DMS114 treated with DMSO at 0.1 percent for 48 hours (cell line): ENCODE measurements at regions not wholly inside any gene's neighbourhood (a gene's known extent, or its start where the extent isn't known, plus 50 kb on each side); places are given as distances from the start of the nearest gene placed in this dataset.
"Not testable (repeated sequence)": the region's sequence is repeated elsewhere in the genome, so short reads cannot be mapped to it uniquely, and the experiment has no call there.

Source experiments
- DNase-seq: peaks from one replicate; lab custom pipeline; 2025; ENCODE audit not compliant: unreplicated experiment; lab: John Stamatoyannopoulos, UW

DNA sequence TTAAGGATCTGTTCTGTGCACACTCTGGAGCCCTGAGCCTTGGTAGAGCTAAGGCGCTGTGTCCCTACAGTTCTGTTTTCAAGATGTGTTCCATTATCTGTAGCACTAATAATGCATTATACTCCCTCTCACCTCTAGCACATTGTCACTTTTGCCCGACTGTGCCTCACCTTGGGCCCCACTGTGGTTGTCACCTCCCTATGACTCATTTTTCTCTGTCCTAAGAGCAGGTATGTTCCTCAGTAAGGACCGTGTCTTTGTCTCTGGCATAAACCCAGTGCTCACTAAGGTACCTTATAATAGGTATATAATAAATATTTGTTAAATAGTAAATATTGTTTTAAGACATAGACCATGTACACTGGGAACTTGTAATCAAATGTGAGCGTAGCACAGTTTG is 942.5 kb upstream of the CITED2 start:
- no peak for DNase-seq

DNA sequence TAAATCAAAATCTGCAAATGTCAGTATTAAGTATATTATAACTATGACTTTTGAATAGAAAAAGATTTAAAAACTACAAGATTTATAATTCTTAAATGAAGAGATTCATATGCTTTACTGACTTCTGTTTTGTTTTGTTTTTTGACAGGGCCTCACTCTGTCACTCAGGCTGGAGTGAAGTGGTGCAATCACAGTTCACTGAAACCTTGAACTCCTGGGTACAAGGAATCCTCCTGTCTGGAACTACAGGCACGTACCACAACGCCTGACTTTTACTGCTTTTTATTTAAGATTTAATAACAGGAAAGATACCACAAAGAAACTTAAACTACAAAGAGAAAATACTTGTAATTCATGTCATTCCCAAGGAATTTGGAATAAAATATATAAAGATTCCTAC is 940.2 kb upstream of the CITED2 start:
- DNase-seq = no peak

DNA sequence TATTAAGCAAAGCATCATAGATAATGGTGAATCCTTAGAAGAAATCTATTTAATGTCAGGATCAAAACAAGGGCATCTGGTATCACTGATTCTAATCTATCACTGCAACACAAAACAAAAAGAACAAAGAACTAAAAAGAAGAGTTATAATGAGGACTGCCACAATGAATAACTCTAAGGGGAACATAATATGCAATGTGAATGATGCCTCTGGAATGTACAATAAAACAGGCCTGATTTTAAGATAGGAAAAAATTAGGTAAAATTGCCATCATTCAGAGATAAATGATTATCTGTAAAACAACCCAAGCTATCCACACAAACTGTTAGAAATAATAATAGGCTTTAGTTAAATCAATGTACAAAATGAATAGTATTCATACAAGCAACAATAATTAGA is 936.7 kb upstream of the CITED2 start:
- DNase-seq = no peak

DNA sequence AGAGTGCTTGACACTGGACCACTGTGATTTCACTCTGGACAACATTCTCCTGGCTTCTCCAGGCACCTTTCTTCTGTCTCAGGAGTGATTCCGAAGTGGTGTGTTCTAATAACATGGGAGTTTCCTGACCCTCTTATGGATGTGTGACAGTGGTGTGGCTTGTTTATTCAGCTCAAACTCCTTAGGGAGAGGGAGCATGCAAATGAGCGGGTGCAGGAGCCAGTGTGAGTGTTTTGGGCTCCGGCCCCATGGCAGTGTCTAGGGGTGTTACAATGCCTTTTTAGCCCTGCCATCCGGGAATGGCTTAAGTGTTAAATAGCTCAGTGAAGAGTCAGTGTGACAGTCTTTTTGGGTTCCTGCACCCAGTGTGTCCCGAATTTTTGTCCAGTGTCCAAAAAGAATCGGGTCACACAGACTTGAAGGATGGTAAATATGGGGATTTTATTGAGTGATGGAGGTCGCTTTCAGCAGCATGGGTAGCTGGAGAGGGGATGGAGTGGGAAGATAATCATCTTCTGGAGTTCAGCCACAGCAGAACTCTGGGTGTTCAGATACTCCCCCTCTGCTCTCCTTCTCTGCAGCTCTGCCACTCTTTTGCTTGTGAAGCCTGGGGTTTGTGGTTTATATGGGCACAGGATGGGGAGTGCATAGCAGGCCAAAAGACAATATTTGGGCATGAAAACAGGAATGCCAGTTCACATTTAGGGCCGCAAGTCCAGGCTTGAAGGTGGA is 928.9 kb upstream of the CITED2 start:
- DNase-seq = no peak

DNA sequence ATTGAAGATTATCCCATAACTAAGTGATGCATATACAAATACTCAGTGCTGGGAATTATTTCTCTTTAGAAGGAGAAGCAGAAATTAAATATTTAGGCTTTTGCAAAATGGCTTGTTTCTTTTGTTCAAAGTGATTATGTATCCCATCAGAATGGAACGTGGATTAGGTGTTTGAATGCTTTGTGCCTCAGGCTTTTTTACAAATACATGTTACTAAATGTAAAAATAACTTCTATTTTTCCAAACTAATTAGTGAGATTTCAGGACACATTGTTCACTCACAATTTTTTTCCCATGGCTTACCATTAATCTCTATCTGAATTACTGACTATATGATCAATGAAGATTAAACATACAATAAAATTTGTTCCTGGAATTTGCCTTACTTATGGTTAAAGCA is 925.9 kb upstream of the CITED2 start:
- DNase-seq = no peak

DNA sequence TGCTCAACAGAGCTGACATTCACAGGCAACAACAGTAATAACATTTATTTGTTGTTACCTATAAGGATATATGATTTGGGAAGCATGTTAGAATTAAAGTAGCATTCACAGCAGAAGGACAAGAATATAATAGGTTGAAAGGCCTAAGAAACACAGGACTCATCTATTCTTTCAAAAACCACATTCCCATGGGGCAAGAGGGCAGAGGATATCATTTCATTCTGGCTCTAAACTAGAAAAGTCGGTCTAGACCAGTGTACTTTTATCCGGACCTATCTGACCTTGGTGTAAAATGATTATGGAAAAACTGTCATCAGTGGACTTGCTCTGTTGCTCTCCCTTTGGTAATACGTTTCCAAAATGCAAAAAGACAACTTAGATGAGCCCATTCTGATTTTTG is 914.7 kb upstream of the CITED2 start:
- no peak for DNase-seq

DNA sequence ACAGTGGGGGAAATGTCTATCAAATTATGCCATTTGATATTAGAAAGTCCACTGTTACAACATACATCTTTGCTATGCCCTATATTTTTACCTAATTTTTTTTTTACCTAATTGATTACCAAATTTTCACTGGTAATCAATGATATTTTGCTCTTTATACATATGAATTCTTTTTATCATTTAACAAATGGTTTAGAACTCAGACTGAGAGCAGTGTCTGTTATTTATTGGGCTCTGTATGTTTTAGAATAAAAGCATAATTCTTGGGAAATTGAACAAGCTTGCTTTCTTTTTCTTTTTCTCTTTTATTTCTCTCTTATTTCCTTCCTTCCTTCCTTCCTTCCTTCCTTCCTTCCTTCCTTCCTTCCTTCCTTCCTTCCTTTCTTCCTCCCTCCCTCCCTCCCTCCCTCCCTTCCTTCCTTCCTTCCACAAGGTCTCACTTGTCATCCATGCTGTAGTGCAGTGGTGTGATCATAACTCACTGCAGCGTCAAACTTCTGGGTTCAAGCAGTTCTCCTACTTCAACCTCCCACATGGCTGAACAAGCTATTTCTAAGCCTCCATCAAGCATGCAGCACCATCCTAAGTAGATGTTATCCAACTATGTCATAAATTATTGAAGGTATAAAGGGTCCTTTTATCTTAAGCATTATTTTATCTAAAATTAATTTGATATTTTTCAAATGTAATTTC is 911.7 kb upstream of the CITED2 start:
- no peak for DNase-seq

DNA sequence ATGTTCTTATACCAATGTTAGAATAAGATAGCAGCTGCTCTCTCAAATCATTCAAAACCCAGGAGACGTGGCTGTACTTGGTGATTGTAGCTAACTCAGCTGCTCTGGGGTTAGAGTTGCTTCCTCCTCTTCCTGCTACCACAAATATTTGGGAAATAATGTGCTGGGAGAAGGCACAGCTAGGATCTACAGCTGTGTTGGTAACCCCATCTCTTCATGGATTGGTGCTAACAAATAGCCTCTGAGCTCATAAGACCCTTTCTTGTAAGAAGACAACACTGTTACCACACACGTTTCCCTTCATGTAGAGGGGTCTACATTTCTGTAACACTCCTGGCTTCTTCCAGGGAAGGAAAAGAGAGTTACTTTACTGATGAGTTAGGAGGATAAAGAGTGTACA is 911.0 kb upstream of the CITED2 start:
- DNase-seq = no peak

DNA sequence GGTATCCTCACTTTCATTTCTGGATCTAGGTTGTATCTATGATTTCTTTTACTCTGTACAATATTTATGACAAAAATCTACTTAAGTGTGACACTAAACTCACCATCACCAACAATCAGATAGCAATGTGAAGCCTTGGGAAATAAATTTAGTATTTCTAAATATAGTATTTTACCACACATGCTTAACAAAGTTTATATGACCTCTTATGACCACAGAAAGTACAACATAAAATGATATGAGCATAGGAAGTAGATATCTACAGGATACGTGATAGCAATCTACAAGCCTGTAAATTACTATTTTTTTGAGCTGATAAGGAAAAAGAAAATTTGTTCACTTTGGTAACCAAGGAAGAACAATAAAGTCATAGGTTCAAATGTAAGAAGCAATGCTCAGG is 910.4 kb upstream of the CITED2 start:
- DNase-seq = no peak

DNA sequence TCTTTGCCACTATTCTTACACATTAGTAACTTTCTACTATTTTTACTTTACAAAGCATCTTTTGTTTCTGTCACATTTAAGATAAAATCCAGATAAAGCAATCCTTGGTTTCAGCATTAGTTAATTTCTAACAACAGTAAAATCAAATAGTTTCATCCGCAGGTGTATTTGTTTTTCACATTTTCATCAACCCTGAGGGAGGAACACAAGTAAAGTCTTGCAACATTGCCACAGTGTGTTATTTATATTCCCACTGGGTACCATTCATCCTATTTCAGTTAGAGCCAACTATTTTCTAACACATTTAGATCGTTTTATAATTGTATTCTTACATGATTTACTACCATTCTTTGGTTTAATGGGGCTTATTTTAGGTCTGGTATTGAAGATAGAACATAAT is 908.7 kb upstream of the CITED2 start:
- no peak for DNase-seq

DNA sequence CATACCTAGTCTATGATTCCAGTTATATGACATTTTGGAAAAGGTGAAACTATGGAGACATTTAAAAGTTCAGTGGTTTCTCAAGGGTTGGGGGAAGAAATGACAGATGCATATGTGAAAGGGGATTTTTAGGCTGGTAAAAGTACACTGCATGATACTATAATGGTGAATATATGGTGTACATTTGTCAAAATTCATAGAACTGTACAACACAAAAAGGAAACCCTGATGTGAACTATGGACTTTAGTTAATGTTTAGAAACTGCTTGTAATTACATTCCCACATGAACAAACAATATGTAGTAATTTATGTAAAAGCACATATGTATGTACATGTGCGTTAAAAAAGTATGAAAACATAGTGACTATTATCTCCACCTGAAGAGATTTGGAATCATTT is 907.3 kb upstream of the CITED2 start:
- DNase-seq = no peak

DNA sequence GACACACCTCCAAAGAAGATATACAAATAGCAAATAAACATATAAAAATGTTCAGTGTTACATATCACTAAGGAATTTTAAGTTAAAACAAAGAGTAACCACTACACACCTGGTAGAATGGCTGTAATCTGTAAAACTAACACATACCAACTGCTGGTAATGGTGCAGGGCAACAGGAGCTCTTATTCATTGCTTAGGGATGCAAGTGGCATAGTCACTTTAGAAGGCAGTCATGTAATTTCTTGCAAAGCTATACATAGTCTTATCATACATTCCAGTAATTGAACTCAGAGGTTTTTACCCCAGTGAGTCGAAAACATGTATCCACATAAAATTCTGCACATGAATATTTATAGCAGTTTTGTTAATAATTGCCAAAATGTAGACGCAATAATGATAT is 906.8 kb upstream of the CITED2 start:
- no peak for DNase-seq

DNA sequence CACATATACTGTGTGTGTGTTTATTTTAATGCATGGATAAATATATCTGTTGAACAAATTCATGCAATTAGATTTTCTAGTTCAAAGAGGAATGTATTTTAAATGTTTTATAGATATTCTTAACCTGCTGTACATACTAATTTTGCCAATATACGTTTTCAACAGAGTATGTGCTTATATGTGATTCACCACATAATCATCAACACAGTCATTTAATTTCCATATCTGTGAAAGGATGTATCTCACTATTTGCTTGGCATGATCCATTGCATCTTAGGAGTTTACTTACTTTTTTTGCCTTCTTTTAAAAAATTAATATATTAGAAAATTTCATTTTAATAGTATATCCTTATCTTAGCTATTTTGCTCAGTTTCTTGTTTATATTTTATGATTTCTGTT is 902.3 kb upstream of the CITED2 start:
- DNase-seq = no peak

DNA sequence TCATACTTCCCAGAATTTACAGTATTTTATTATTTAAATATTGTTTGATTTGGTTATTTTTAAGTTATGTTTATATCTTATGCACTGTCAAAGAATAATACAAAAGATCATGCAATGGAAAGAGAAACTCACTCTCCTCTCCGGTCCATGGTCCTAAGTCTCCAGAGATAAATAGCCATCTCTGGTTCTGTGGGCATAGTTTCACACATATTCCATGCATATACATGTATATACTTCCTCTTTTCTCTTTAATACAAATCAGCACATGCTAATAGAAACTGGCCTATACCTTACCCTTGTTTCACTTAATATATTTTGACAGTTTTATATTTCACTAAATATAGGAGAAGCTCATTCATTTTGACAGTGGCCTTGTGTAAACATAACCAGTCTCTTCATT is 901.7 kb upstream of the CITED2 start:
- DNase-seq = no peak

DNA sequence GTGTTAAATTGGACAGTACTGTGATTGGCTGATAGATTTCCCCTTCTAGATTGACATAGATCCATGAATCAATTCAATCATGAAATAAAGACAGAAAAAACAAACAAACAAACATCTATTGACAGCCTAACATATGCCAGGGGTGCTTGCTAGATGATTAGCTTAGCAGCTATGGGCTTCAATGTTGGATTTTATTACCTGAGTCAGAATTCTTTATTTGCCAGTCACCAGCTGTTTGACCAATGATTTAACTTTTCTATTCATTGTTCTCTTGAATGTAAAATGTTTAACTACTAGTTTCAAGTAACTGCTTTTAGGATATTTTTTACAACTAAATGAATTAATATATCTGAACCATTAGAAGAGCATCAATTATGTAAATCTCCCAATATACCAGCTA is 901.3 kb upstream of the CITED2 start:
- no peak for DNase-seq

DNA sequence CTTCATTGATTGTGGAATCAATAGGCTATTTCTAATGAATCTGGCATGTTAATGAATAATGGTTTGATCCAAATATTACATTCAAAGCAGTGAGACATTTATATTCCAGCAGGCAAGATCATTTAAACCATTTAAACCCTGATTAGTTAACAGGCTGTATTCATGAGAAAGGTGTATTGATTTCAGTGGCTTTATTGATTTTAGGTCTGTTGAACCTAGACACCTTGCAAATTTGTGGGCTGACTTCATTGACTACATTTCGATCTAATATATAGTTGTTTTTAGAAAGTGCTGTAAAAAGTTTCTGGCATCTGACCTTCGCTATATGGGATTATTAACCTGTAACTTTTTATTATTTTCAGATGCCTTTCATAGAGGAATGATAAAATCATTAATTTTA is 900.1 kb upstream of the CITED2 start:
- DNase-seq = no peak

DNA sequence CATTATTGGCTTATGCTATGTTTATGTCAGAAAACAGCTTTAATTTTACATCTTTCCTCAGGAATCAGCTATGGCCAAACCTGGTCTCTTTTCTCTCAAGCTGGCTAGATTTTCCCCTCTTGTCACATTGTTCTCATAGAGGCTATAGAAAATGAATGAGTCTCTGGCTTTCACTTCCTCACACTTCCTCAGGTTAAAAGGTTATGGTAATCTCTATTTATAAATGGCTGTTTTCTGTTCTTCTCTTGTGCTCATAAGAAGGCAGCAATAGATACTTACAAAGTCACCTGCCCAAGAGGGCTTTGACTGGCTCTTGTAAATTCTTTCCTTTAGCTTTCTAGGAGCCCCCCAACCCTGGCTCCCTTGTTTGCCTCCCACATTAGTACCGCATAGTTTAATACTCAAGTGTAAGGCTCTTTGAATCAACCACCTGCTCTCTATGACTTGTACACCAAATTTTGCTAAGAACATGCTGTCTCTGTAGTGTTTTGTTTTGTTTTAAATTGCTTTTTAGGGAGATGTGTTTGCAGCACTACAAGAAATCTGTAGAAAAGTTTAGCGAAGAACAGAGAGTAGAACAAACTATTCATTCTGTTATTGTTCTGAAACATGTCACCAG is 897.4 kb upstream of the CITED2 start:
- no peak for DNase-seq

DNA sequence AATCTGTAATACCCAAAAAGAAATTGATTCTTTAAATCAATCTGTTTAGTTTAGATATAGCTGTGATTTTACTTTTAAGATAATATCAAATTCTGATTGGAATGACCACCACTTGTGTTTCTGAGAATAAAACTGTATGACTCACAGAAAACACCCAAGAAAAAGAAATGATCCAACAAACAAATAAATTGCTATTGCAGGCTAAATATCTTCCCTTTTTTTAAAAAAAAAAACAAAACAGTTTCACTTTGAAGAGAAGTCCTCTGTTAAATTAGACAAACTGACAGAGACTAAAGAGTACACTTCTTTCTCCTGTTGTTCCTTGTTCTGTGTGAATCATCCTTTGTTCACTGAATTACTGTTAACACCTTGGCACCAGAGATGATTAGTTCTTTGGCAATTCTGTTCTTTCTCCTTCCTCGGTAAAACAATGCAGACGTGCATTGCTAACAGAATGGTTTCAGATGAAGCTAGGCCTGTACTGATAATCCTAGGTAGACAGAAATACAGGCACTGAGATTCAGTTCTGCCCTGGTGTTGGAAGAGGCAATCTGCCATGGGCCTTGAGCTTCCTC is 895.2 kb upstream of the CITED2 start:
- DNase-seq = no peak

DNA sequence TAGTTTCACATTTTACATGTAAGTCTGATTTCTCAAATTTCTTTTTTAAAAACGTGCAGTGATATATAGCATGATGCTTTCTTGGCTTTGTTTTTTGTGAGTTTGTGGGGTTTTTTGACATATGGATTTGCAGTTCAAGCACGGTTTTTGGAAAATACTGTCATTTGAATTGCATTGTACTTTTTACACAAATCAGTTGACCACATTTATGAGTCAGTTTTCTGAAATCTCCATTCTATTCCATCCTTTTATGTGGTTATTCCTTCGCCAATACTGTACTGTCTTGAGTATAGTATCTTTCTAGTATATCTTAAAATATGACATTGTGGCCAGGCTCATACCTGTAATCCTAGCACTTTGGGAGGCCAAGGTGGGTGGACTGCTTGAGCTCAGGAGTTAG is 890.0 kb upstream of the CITED2 start:
- DNase-seq = no peak

DNA sequence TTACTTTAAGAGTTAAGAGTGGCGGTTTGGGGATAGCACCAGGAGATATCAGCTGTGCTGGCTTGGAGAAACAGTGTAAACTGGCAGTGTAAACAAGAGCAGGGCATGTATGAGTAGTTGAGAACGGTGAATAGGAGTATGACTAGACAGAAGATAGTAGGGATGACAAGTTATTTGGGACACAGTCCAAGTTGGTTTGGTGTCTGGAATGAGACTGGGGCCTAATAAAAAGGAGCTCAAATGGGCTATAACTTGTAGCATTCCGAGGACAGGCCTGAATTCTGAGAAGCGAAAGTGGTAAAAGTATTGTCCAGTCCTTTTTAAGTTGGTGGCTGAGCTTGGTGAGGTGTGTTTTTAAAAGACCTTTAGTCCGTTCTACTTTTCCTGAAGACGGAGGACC is 883.9 kb upstream of the CITED2 start:
- not testable (repeated sequence) for DNase-seq

DNA sequence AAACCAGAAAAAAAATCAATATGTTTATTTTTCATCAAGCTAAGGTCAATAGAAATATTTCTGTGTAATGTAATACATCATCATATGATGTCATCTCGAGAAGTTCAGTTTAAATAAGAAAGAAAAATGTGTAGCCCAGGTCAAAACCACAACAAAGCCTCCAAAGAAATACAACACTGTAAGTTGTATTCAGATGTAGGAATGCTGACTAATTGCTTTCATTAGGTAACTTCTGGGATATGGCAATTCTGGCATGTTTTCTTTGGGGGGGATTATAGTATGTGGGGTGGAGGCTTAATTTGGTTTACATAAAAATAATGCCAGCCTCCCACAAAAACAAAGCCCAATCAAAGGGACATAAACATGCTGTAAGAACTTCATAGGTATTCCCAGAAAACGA is 881.8 kb upstream of the CITED2 start:
- DNase-seq = no peak

DNA sequence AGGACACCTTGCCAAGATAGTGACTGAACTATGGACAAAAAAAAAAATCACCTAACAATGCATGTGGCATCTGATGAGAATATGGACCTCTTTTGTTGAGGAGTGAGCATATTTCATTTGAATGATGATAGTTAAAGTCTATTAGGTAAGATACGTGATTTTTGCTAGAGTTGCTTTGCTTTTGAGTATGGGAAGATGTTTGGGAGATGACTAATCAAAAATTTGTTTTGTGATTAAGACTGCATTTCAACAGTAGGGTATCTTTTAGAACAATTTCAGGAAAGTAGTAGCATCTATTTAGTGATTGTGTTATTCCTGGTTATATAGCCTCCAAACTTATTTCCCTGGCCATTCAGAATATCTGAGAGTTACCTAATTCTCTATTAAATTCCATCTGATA is 878.6 kb upstream of the CITED2 start:
- DNase-seq = no peak
